C4-2B (cell line): ENCODE measurements at regions not wholly inside any gene's neighbourhood (a gene's known extent, or its start where the extent isn't known, plus 50 kb on each side); places are given as distances from the start of the nearest gene placed in this dataset.
"Not testable (repeated sequence)": the region's sequence is repeated elsewhere in the genome, so short reads cannot be mapped to it uniquely, and the experiment has no call there.

ENCODE experiments used
- H3K27ac ChIP-seq: fragments of 450-650 bp; 2 replicates; pipeline ENCODE4 v1.5.1; 2017
- ZFX ChIP-seq: fragments of 450-650 bp; IDR thresholded peaks from 2 replicates; pipeline ENCODE4 v1.6.1; 2017
- TF ChIP-seq, protein P1 (sequence below): fragments of 450-650 bp; conservative IDR thresholded peaks from 2 replicates; pipeline ENCODE4 v1.5.1; 2017; ENCODE audit warnings: mild to moderate bottlenecking

DNA sequence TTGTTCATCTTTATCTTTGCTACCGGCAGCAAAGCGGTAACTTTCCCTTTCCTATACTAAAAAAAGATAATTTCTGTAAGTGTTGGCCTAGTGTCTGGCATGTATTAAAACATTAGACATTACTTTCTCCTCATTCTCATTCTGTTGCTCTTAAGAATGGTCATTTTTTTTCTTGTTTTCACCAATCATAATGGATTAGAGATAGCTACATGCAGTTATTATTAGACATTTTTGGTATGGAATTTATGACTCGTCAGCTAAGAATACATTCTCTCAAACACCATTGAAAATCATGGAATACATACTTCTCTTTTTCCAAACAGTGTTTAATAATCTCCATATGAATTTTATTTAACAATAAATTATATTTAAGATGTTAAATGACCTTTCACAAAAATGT, 1154.6 kb downstream of the BRINP3 start:
- H3K27ac ChIP-seq: no peak overlapping the region
- TF ChIP-seq, protein P1, sequence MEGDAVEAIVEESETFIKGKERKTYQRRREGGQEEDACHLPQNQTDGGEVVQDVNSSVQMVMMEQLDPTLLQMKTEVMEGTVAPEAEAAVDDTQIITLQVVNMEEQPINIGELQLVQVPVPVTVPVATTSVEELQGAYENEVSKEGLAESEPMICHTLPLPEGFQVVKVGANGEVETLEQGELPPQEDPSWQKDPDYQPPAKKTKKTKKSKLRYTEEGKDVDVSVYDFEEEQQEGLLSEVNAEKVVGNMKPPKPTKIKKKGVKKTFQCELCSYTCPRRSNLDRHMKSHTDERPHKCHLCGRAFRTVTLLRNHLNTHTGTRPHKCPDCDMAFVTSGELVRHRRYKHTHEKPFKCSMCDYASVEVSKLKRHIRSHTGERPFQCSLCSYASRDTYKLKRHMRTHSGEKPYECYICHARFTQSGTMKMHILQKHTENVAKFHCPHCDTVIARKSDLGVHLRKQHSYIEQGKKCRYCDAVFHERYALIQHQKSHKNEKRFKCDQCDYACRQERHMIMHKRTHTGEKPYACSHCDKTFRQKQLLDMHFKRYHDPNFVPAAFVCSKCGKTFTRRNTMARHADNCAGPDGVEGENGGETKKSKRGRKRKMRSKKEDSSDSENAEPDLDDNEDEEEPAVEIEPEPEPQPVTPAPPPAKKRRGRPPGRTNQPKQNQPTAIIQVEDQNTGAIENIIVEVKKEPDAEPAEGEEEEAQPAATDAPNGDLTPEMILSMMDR: no peak
- TF ChIP-seq ZFX: no peak

DNA sequence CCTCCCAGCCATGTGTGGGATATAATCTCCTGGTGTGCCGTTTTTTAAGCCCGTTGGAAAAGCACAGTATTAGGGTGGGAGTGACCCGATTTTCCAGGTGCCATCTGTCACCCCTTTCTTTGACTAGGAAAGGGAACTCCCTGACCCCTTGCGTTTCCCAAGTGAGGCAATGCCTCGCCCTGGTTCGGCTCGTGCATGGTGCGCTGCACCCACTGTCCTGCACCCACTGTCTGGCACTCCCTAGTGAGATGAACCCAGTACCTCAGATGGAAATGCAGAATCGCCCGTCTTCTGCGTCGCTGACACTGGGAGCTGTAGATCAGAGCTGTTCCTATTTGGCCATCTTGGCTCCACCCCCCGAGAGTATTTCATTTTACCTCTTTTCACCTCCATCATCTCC, 1146.6 kb downstream of the BRINP3 start:
- H3K27ac ChIP-seq: not testable (repeated sequence)

DNA sequence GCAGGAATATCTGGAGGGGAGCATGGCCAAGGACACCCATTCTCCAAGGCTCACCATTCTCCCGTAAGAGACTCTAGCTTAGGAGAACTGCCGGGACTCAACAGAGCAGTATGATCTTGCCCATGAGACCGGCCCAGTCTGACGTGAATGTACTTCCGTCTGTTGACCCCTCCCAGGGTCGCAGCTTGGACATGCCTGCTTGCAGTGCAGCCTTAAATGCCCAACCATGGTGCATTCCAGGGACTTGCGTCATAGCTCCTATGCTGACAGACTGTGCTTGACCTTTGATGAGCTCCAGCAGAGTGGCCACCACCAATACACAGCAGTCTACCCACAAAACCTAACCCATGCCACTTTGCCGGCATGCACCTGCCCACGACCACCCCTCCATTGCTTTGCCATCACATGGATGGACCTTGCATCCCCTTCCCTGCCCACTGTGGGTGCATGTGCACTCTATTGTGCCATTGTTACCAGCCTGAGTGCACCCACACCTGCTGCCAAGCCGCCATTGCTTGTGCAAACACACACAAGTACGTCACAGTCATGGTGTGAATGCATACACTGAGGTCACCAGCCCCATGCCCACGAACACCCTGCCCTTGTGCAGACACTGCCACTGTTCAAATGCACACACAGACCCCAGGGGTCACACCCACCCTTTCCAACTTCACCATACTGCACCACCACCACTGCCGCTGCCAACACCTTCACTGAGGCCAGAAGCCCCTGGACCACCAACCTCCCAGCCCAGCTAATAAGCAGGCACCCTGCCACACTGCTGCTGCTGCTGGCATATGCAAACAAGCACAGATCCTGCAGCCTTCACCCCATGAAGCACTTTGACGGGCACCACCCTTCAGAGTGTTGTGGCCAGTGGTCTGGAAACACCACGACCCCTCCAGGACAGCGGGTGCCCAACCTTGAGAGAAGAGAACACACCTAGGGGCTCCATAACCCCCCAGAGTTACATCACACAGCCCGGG, 1141.3 kb downstream of the BRINP3 start:
- H3K27ac ChIP-seq: no peak overlapping the region
- no peak for TF ChIP-seq ZFX
- TF ChIP-seq, protein P1: no peak

DNA sequence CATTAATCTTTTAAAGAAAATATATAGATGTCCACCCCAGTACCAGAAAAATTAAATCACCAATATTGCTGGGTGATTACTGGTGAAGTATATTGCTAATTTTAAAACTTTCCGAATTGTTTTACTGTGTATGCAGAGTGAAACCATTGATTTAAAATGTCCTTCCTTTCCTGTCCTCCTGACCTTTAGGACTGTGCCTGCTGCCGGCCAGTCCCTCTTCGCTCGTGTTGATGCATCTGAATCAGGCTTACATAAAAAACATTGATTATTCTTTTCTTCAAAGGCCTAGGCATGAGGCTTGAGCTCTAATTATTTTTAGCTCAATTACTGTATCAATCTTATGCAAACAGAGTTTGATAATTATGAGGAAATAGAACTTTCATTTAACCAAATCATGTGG, 1128.1 kb downstream of the BRINP3 start:
- H3K27ac ChIP-seq: no peak overlapping the region
- TF ChIP-seq ZFX: no peak
- TF ChIP-seq, protein P1: no peak

DNA sequence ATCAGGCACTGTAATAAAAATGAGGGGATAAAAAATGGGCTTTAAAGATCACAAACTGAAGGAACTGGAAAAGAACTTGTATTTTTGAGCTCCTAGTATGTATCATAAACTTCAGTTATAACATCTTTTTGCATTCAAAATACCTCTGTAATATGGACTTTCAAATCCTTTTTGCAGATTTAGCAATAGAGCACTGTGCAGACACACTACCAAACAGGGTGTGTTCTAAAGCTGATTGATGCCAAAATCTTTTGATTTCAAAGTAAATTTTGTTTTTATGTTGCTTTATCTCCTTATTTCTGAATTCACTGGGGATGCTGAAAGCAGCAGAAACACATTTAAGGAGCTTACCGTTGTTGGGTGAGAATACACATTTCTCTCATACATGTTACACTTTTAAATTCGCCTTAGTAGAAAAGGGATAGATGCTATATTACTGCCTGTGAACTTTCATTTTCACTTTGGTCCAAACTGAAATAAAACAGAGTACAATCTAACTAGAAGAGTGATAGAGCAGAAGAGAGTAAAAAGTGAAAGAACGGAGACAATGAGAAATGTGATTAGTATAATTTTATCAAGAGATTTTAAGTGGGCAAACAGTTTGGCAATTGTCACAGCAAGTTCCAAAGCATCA, 1126.6 kb downstream of the BRINP3 start:
- TF ChIP-seq, protein P1: no peak
- no peak for TF ChIP-seq ZFX
- H3K27ac ChIP-seq: no peak overlapping the region

DNA sequence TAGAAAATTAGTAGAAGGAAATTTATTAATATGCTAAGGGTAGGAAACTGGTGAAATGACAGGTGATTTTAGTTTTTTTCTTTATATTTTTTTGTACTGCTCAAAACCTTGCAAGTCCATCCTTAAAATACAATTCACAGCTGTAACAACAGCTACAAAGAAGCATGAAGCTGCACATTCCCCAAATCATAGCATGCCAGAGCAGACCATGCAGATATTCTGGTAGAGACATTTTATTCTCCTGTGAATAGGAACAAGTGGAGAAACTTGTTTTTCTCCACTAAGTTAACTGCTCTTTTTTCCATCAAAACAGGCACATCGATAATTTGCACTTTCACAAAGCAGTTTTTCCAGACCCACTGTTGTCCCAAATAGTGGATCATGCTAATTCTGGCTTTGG, 1125.7 kb downstream of the BRINP3 start:
- H3K27ac ChIP-seq: no peak overlapping the region
- TF ChIP-seq ZFX: no peak
- TF ChIP-seq, protein P1: no peak

DNA sequence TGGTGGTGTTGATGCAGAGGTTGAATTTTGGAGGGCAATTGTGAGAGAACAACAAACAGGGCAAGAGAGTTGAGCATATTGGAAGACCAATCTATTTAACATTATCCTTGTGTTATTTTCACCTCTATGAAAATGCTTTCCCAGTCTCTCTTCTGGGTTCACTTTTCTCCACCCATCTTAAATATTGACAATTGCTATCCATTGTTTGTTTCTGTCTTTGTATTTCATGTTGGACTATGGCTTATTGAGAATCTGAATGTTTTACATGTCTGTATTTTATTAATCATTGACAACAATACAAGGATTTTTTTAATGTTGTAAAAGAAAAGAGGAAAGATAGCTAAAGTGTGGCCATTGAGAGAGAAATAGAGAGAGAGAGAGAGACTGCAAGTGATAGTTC, 1121.5 kb downstream of the BRINP3 start:
- no peak overlapping the region for H3K27ac ChIP-seq
- no peak for TF ChIP-seq ZFX

DNA sequence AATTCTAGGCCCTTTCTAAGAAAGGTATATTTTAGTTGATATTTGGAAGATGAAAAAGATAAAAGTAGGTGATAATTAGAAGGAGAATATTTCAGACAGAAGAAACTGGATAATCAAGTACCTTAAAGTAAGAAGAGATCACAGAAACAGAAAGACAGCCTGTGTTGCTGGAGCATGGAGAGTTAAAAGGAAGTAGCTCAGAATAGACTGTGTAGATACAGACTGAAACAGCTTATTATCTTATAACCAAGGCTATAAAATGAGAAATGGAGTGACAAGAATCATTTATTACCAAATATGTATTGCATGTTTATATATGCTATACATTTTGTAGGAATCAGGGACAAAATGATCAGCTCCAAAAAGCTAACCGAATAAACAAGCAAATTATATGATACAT, 1120.3 kb downstream of the BRINP3 start:
- TF ChIP-seq, protein P1: no peak
- H3K27ac ChIP-seq: no peak overlapping the region
